Fibroblast of the aortic adventitia (primary cell): ENCODE measurements at regions not wholly inside any gene's neighbourhood (a gene's known extent, or its start where the extent isn't known, plus 50 kb on each side); places are given as distances from the start of the nearest gene placed in this dataset.

Source experiments
- DNase-seq: peaks from one replicate; pipeline ENCODE4 v3.0.0-alpha.2; 2010; ENCODE audit warnings: low read depth
- H3K4me3 ChIP-seq: 2 replicates; pipeline ENCODE4 v1.5.1; 2011; ENCODE audit warnings: low read depth, mild to moderate bottlenecking, control low read depth, low read length, moderate library complexity
- TF ChIP-seq, protein P1 (sequence below): IDR thresholded peaks from 2 replicates; pipeline ENCODE4 v1.5.1; 2011; ENCODE audit warnings: mild to moderate bottlenecking, low read length, control low read depth, inconsistent platforms; ENCODE audit not compliant: insufficient read depth

- TF ChIP-seq, protein P1, sequence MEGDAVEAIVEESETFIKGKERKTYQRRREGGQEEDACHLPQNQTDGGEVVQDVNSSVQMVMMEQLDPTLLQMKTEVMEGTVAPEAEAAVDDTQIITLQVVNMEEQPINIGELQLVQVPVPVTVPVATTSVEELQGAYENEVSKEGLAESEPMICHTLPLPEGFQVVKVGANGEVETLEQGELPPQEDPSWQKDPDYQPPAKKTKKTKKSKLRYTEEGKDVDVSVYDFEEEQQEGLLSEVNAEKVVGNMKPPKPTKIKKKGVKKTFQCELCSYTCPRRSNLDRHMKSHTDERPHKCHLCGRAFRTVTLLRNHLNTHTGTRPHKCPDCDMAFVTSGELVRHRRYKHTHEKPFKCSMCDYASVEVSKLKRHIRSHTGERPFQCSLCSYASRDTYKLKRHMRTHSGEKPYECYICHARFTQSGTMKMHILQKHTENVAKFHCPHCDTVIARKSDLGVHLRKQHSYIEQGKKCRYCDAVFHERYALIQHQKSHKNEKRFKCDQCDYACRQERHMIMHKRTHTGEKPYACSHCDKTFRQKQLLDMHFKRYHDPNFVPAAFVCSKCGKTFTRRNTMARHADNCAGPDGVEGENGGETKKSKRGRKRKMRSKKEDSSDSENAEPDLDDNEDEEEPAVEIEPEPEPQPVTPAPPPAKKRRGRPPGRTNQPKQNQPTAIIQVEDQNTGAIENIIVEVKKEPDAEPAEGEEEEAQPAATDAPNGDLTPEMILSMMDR, result no peak
- H3K4me3 ChIP-seq, result no peak overlapping the region
- no peak for DNase-seq
Measured at GRCh38 chr10:107899075-107899474, 734.6 kb upstream of the SORCS1 start.

GRCh38 chr10:107898392-107898791 is 733.9 kb upstream of the SORCS1 start:
- TF ChIP-seq, protein P1, result no peak

DNA sequence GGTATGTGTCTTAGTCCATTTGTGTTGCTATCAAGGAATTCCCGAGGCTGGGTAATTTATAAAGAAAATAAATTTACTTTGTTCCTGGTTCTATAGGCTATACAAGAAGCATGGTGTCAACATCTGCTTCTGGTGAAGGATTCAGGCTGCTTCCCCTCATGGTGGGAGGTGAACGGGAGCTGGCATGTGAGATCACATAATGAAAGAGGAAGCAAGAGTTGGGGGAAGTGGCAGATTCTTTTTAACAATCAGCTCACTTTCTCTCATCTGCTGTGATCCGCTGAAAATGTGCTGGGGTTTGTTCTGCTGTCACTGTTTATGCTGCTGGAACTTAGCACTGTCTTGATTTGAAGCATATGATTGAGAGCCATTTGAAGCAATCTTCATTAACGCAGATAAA is 730.0 kb upstream of the SORCS1 start:
- TF ChIP-seq, protein P1, result no peak

More at GRCh38 chr10:107898392-107898791, 733.9 kb upstream of the SORCS1 start:
- no peak for DNase-seq
- no peak overlapping the region for H3K4me3 ChIP-seq

GRCh38 chr10:107889105-107889504 is 724.6 kb upstream of the SORCS1 start:
- TF ChIP-seq, protein P1, result no peak
- no peak for DNase-seq
- no peak overlapping the region for H3K4me3 ChIP-seq

More for the DNA sequence above, 730.0 kb upstream of the SORCS1 start:
- DNase-seq, result no peak
- no peak overlapping the region for H3K4me3 ChIP-seq

DNA sequence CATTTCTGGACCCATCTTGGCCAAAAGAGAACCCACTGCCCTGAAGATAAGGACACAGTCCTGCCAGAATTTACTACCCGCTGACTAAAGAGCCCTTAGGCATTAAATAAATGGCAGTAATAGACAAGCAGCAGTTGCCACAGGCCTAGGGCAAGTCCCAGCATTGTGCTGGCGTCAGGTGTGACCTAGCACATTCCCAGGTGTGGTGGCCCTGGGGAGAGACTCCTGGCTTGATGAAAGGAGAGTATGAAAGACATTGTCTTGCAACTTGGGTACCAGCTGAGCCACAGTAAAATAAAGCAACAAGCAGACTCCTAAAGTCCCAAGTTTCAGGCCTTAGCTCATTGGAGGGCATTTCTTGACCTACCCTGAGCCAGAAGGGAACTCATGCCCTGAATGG is 715.7 kb upstream of the SORCS1 start:
- DNase-seq, result no peak
- TF ChIP-seq, protein P1, result no peak
- no peak overlapping the region for H3K4me3 ChIP-seq

- TF ChIP-seq, protein P1, result no peak
- no peak overlapping the region for H3K4me3 ChIP-seq
- DNase-seq, result no peak
Measured at GRCh38 chr10:107873007-107873406, 708.5 kb upstream of the SORCS1 start.

GRCh38 chr10:107865691-107866090 is 701.2 kb upstream of the SORCS1 start:
- DNase-seq, result no peak
- no peak overlapping the region for H3K4me3 ChIP-seq
- TF ChIP-seq, protein P1, result no peak
